Retinal pigment epithelial cell (primary cell): ENCODE measurements at regions not wholly inside any gene's neighbourhood (a gene's known extent, or its start where the extent isn't known, plus 50 kb on each side); places are given as distances from the start of the nearest gene placed in this dataset.

ENCODE experiments used
- DNase-seq: peaks from one replicate; pipeline ENCODE4 v3.0.0-alpha.2; 2010; ENCODE audit warnings: low read depth
- H3K4me3 ChIP-seq: 2 replicates; pipeline ENCODE4 v1.5.1; 2011; ENCODE audit warnings: mild to moderate bottlenecking, low read length, control low read depth, moderate library complexity
- TF ChIP-seq, protein P1 (sequence below): conservative IDR thresholded peaks from 2 replicates; pipeline ENCODE4 v1.5.1; 2011; ENCODE audit warnings: low read depth, low read length, control low read depth, inconsistent platforms

DNA sequence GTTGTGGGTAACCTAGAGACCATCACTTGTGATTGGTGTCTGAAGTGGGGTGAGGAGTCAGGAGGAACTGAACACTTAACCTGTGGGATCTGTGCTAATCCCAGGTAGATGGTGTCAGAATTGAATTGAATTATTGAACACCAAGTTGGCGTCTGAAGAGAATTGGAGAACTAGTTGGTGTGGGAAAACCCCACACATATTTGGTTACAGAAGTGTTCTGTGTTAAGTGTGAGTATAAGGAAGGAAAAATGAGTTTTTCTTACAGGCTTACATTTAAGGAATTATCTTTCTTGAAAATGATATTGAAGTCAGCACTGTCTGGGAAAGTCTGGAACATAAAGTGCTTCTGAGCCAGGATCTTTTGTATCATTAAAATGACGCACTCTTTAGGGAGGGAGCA is 182.9 kb upstream of the ECI2 start:
- TF ChIP-seq, protein P1, sequence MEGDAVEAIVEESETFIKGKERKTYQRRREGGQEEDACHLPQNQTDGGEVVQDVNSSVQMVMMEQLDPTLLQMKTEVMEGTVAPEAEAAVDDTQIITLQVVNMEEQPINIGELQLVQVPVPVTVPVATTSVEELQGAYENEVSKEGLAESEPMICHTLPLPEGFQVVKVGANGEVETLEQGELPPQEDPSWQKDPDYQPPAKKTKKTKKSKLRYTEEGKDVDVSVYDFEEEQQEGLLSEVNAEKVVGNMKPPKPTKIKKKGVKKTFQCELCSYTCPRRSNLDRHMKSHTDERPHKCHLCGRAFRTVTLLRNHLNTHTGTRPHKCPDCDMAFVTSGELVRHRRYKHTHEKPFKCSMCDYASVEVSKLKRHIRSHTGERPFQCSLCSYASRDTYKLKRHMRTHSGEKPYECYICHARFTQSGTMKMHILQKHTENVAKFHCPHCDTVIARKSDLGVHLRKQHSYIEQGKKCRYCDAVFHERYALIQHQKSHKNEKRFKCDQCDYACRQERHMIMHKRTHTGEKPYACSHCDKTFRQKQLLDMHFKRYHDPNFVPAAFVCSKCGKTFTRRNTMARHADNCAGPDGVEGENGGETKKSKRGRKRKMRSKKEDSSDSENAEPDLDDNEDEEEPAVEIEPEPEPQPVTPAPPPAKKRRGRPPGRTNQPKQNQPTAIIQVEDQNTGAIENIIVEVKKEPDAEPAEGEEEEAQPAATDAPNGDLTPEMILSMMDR, result no peak
- H3K4me3 ChIP-seq, result no peak overlapping the region
- DNase-seq, result no peak

DNA sequence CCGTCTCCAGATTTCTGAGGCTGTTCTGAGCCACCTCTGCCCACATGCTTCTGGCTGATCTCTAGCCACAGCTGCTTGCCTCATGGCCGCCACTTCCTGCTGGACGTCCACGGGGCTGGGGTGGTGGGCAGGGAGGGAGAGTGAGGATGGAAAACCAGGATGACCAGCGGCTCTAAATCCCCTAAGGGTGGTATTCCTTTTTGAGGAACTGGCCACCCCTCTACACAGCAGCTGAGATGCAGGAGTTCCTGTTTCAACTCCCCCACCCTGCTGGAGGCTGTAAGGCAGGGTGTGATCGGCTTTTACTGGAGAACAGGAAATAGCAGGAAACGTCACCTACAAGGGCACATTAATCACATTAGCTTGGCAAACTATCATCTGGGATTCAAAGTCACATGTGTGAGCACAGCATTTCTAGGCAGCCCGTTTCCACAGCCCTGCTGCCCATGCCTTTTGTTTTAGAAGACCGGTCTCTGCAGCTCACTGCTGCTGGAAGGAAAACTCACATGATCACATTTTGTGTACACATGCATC is 181.6 kb upstream of the ECI2 start:
- peak; percentile 92 for DNase-seq
- H3K4me3 ChIP-seq, result no peak overlapping the region
- TF ChIP-seq, protein P1, result no peak

DNA sequence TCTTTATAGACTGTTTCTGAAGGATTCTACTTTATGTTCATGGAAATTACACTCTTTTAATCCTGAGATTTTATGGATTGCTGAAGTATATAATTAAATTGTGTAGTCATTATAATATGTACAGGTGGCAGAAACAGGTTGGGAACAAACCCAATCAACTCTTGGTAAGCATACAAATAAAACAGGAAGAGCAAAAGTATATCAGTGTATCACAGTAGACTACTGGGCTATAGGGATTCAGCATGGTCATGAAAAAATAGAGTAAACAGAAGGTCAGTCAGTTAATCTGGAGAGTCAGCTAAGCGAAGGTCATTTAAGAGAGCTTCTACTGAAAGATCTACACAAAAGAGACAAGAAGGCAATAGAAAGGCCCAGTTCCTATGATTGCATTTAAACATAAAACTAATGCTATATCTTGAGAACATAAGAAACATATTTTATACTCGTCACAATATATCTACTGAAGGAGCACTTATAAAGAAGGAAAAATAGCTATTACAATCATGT is 178.9 kb upstream of the ECI2 start:
- DNase-seq, result no peak
- TF ChIP-seq, protein P1, result no peak
- no peak overlapping the region for H3K4me3 ChIP-seq

DNA sequence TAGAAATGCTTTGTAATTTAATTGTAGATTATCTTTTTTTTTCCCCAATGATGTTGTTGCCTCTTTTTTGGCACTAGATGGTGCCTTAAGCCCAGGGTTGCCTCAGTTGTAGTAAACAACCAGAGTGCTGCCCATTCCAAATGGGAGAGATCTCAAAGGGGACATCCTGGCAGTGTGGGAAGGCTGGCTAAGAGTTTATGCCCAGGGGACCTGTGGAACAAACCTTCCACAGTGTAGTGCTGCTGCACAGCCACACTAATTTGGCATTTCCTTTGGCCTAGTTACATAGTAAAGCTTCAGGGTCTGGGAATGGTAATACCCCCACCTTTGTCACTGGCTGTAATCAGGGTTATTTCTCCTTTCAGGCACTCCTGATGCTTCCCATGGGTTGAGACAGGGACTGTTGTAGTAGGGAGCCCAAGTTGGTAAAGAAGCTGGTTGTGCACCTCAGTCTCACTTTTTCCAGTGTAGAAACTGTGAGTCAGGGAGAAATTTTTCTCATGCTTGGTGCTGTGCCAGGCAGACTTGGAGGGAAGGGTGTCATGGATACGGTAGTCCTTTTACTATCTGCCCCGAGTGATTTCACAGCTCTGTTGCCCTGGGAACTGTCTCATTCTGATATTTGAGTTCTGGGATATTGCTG is 177.8 kb upstream of the ECI2 start:
- TF ChIP-seq, protein P1, result peak; percentile 63
- H3K4me3 ChIP-seq, result no peak overlapping the region

DNA sequence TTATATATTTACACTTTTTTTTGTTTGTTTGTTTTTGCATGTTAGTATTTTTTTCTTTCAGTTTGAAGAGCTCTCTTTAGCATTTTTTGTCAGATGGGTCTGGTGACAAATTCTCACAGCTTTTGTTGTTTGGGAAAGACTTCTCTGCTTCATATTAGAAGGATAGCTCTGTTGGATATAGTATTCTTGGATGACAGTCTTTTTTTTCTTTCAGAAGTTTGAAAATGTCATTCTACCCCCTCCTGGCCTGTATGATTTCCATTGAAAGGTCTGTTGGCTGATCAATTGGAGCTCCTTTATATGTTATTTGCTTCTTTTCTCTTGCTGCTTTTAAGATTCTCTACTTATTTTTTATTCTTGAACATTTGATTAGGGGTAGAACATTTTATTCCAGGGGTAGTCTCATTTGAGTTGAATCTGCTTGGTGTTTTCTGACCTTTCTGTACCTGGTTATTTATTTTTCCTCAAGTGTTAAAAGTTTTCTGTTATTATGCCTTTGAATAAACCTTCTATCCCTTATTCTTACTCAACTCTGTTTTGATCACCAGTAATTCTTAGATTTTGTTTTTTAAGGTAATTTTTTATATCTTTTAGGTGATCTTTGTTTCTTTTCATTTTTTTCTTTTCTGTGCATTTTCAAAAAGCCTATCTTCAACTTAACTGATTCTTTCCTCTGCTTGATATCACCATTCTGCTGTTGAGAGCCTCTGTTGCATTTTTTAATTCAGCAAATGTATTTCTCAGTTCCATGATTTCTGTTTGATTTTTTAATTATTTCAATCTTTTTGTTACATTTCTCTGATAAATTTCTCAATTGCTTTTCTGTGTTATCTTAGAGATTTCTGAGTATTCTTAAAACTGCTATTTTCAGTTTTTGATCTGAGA is 176.8 kb upstream of the ECI2 start:
- no peak for DNase-seq
- TF ChIP-seq, protein P1, result no peak
- H3K4me3 ChIP-seq, result no peak overlapping the region

More for the DNA sequence above, 177.8 kb upstream of the ECI2 start:
- DNase-seq, result peak; percentile 89

DNA sequence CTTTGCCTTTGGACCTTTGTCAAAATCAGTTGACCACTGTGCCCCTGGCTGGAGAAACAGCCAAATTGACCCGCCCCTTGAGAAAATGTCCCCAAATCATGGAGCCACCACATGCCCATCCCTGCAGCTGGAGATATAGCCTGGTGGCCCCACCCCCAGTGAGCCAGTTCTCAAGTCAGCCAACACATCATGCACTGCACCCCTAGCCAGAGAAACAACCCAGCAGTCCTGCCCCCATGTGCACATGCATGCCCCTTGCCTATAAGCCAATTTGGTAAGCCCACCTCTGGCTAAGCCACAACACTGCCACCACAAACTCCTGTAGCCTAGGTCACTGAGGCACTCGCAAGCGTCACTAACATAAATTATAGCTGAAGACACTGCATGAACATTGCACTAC is 174.2 kb upstream of the ECI2 start:
- H3K4me3 ChIP-seq, result no peak overlapping the region
- DNase-seq, result no peak
- TF ChIP-seq, protein P1, result no peak

DNA sequence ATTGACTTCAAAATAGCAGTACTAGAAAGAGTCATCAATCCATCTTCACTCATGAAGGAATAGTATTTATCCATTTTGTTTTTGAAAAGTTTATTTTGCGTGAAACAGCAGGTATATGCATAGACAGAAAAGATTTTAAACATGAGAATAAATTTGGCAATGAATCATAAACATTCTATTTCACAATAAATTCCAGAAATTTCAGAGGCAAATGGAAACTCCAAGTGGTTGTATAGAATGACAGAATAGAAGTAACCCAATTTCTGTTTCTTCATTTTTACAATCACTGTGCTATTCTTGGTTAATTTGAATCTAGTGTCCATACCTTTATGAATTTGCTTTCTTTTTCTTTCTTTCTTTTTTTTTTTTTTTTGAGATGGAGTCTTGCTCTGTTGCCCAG is 173.0 kb upstream of the ECI2 start:
- TF ChIP-seq, protein P1, result no peak
- DNase-seq, result no peak
- H3K4me3 ChIP-seq, result no peak overlapping the region
